Fibroblast of lung (primary cell): ENCODE measurements at regions not wholly inside any gene's neighbourhood (a gene's known extent, or its start where the extent isn't known, plus 50 kb on each side); places are given as distances from the start of the nearest gene placed in this dataset.

Experiments
- CTCF ChIP-seq, 2 donors: IDR thresholded peaks in 1 of 2; conservative IDR thresholded peaks in 1 of 2; 1 replicate in 1 of 2; 2 replicates in 1 of 2; pipeline ENCODE4 v1.5.1; 2011 to 2012; ENCODE audit warnings: low read length in 2 of 2, control low read depth in 1 of 2, inconsistent platforms in 1 of 2, low read depth in 1 of 2, mild to moderate bottlenecking in 1 of 2
- EZH2 ChIP-seq: IDR thresholded peaks from 2 replicates; pipeline ENCODE4 v1.5.1; 2012; ENCODE audit warnings: low read length, control low read depth, mild to moderate bottlenecking; ENCODE audit errors: missing control alignments

DNA sequence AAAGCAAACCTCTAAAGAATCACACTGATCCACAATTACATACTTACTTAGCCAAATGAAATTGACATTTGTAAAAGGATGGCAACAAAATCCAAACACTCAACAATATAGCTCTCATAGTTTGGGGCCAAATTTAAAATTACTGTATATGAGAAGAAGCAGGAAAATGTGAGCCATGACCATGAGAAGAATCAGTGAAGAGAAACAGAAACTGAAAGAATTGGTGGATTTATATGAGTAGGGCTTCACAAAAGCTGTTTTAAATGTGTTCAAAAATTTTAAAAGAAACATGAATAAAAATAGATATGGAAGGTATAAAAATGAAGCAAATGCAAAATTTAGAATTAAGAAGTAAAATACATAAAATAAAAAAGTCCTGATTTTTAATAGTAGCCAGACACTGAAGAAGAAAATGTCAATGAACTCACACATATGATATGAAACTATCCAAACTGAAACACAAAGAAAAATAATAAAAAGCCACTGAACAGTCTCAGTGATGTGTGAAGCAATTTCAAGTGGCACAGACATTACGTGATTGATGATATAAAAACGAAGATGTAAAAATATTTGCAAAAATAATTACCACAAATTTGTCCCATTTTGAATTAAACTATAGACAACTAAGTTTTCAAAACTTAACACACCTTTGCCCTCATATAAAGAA is 87.9 kb upstream of the MDGA2 start:
- no peak for TF ChIP-seq CTCF (conservative IDR thresholded peaks at IDR 0.05 in 1 of 2, IDR thresholded peaks at IDR 0.05 in 1 of 2; ENCODE audit: low read depth in 1 of 2, low read length in 2 of 2)
- no peak for TF ChIP-seq EZH2
